RWPE1 (cell line): ENCODE measurements at regions not wholly inside any gene's neighbourhood (a gene's known extent, or its start where the extent isn't known, plus 50 kb on each side); places are given as distances from the start of the nearest gene placed in this dataset.

Experiments used
- CTCF ChIA-PET: fragments of 350-600 bp; sonication (Branson Sonifier 250); formaldehyde crosslinking; extraction: SDS; loops from one replicate; lab custom pipeline; 2021; lab: Yijun Ruan, JAX
- POLR2A ChIA-PET: fragments of 400-600 bp; formaldehyde crosslinking; extraction: SDS; loops from one replicate; lab custom pipeline; 2020; ENCODE audit warnings: antibody characterized with exemption; ENCODE audit not compliant: low non-redundant PET; lab: Yijun Ruan, JAX
- DNase-seq: peaks from one replicate; pipeline ENCODE4 v3.0.0; 2012; ENCODE audit warnings: low spot score
- H3K27ac ChIP-seq: fragments of 450-650 bp; 2 replicates; pipeline ENCODE4 v1.5.1; 2017
- TF ChIP-seq, protein P1 (sequence below): fragments of 450-650 bp; conservative IDR thresholded peaks from 2 replicates; pipeline ENCODE4 v1.5.1; 2017; ENCODE audit warnings: low read depth, mild to moderate bottlenecking

DNA sequence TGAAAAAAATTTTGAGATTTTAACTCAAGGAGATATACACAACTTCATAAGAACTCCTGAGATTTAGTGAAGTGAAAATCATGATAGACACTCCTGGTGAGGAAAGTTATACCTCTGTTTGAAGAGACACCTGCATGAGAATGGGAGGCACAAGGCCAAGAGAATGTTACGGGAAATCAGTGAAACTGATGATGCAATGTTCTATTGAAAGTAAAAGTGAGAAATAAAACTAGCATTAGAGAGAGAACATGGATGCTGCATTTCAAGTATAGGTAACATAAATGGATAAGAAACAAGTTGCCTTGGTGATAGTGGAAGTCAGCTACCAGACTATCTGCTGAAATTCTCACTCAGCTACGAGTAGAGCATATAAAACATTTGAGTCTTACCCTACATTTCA, 562.1 kb upstream of the FANCL start:
- no peak for DNase-seq
- no peak overlapping the region for H3K27ac ChIP-seq
- ChIA-PET CTCF (interaction anchor here (0.7 to 1.1 kb wide), 2 partner anchors 14 to 1828 kb away, joined by 4 to 5 read pairs; no protein-coding TSS in a partner anchor), POLR2A (no interaction called here)
- TF ChIP-seq, protein P1, sequence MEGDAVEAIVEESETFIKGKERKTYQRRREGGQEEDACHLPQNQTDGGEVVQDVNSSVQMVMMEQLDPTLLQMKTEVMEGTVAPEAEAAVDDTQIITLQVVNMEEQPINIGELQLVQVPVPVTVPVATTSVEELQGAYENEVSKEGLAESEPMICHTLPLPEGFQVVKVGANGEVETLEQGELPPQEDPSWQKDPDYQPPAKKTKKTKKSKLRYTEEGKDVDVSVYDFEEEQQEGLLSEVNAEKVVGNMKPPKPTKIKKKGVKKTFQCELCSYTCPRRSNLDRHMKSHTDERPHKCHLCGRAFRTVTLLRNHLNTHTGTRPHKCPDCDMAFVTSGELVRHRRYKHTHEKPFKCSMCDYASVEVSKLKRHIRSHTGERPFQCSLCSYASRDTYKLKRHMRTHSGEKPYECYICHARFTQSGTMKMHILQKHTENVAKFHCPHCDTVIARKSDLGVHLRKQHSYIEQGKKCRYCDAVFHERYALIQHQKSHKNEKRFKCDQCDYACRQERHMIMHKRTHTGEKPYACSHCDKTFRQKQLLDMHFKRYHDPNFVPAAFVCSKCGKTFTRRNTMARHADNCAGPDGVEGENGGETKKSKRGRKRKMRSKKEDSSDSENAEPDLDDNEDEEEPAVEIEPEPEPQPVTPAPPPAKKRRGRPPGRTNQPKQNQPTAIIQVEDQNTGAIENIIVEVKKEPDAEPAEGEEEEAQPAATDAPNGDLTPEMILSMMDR: no peak

DNA sequence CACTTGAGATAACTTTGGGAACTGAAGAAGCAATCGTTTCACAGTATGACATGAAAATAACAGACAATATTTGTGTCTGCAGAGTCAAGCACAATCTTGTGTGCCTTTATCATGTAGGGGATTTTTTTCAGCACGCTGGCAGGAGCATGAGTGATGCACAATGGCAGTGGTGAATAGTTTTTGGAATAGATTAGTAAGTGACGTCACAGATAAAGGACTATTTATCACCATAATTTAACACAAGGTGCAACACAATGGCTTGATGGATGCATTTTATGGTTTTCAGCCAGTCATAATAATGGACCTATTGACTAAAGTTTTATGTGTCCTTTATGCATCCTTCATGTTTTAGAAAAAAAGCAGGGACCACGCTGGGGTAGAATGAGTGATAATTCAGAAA, 559.8 kb upstream of the FANCL start:
- no peak overlapping the region for H3K27ac ChIP-seq
- TF ChIP-seq, protein P1: no peak
- CTCF ChIA-PET: no interaction called here
- DNase-seq: no peak
- POLR2A ChIA-PET: no interaction called here

DNA sequence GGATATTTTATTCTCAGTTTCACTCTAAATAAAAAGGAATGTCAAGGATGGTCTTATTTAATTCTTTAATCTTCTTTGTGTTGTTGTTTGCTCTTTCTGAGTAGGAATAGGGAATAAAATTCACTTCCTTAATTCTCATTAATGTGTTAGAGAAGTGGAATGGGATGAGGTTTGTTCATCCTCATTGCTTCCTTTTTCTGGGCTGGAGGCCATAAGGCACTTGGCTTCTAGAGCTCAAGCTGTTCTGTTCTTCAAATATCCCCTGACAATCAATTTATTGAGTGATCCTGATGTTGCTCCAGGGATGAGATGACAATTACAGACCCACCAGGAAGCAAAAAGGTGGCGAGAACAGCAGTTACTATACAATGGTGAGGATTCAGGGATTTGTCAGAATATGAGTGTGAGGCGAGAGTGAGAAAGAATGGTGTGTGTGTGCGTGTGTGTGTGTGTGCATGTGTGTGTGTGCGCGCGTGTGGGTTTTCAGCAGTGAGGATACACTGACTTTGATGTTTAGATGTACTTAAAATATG, 557.6 kb upstream of the FANCL start:
- POLR2A ChIA-PET: no interaction called here
- TF ChIP-seq, protein P1: no peak
- CTCF ChIA-PET: no interaction called here

DNA sequence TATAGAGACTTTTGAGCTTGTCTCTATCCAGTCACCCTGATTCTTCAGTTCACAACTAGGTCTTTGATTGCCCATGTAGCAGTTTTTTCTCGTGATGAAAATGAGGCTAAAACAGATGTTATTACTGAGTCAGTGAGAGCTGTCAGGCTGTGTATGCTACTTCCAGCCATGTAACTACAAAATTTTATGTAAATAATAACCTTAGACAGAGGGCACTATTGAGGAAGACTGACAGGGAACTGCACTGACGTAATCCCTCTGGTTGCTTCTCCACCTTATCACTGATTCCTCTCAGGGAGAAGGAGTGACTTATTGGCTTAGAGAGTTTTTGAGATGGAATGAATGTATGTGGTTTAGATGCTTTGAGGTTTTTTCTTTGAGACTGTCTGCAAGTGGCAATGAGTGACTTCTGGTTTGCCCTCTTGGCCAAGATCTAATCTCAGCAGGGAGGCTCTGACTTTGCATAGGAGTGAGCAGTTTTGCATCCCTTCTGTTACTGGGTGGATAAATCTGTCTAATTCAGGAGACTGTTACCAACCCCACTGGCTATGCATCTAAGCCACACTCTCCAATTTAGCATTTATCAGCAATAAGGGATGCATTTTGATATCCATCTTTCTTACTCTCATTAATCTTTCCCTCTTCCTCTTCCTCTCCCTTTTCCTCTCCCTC, 555.2 kb upstream of the FANCL start:
- ChIA-PET POLR2A (no interaction called here), CTCF (no interaction called here)
- TF ChIP-seq, protein P1: no peak
- DNase-seq: no peak
- H3K27ac ChIP-seq: no peak overlapping the region

More for the DNA sequence above, 557.6 kb upstream of the FANCL start:
- DNase-seq: no peak
- H3K27ac ChIP-seq: no peak overlapping the region

DNA sequence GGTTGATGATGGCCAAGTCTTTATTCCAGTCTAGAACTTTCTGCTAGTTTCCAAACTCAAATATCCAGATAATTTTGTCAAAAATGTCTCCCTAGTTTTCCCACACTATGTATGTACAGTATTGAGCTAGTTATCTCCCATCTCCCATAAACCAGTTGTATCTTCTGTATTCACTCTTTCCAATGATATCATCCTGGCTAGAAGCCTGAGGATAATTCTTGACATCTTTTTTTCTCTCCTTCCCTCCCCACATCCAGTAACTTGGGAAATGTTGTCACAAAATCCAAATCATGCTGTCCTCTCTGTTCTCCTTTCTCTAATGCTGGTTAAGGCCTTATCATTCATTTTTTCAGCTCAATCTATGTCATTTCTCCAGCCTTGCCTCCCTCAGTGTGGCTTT, 553.8 kb upstream of the FANCL start:
- no peak for DNase-seq
- ChIA-PET CTCF (no interaction called here), POLR2A (no interaction called here)
- H3K27ac ChIP-seq: no peak overlapping the region
- TF ChIP-seq, protein P1: no peak

DNA sequence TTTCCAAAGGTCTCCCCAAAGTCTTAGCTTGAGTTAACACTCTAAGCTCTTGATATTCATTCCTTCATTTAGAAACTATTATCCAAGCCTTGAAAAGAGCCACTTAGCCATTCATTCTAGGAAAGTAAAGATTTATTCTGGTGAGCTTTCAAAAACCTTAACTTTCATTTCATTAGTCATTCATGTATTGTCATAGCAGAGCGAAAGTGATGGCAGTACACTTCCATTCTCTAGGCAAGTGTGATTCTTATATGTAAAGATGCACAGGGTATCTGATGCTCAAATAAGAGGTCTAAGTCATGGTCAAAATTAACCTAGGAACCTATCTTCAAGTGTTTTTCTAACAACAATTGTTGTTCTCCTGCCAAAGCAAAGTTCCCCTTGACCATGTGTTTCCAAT, 553.0 kb upstream of the FANCL start:
- DNase-seq: no peak
- POLR2A ChIA-PET: no interaction called here
- H3K27ac ChIP-seq: no peak overlapping the region
- TF ChIP-seq, protein P1: no peak
- CTCF ChIA-PET: no interaction called here
